ENCODE measurements at regions not wholly inside any gene's neighbourhood (a gene's known extent, or its start where the extent isn't known, plus 50 kb on each side); places are given as distances from the start of the nearest gene placed in this dataset.

DNA sequence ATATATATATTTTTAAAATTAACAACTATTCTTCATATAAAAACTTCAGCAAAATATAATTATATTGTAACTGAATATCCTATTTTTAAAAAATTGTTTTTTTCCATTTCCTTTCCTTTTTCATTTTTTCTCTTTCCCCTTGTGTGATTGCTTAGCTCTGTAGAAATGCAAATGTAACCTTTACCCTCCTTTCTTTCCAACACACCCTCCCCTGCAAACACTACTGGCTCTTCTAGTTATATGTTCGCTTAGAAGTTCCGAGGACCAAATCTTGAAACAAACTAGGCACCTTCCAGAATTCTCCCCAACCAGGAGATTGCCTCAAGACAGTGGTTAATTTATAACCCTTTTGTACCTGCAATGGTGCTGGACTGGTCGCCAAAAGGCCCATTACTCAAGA is 1980.0 kb upstream of the CDH6 start:
- H3K4me2 ChIP-seq (ENCODE audit: low read length) = no peak overlapping the region
- H3K27ac ChIP-seq (ENCODE audit: low read depth, low read length) = no peak overlapping the region
- H3K27me3 ChIP-seq (ENCODE audit: control insufficient read depth, low read length) = no peaks in the 10 kb centered on the region
- no peaks in the 10 kb centered on the region for H3K79me2 ChIP-seq (ENCODE audit: control insufficient read depth, low read length)
- no peaks in the 10 kb centered on the region for H3K9me2 ChIP-seq (replicated peaks; ENCODE audit: control insufficient read depth, low read length)
- H3K9me3 ChIP-seq (ENCODE audit: control insufficient read depth, insufficient read depth, low read length) = no peaks in the 10 kb centered on the region
- H3F3A ChIP-seq (ENCODE audit: control insufficient read depth, insufficient read depth) = no peaks in the 10 kb centered on the region
- no peak for TF ChIP-seq EZH2phosphoT487 (IDR thresholded peaks at IDR 0.05; ENCODE audit: borderline replicate concordance, low read length)
- TF ChIP-seq, protein P1, sequence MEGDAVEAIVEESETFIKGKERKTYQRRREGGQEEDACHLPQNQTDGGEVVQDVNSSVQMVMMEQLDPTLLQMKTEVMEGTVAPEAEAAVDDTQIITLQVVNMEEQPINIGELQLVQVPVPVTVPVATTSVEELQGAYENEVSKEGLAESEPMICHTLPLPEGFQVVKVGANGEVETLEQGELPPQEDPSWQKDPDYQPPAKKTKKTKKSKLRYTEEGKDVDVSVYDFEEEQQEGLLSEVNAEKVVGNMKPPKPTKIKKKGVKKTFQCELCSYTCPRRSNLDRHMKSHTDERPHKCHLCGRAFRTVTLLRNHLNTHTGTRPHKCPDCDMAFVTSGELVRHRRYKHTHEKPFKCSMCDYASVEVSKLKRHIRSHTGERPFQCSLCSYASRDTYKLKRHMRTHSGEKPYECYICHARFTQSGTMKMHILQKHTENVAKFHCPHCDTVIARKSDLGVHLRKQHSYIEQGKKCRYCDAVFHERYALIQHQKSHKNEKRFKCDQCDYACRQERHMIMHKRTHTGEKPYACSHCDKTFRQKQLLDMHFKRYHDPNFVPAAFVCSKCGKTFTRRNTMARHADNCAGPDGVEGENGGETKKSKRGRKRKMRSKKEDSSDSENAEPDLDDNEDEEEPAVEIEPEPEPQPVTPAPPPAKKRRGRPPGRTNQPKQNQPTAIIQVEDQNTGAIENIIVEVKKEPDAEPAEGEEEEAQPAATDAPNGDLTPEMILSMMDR (IDR thresholded peaks at IDR 0.05; ENCODE audit: low read depth, low read length, poor library complexity, severe bottlenecking) = no peak
- no peak overlapping the region for H3K4me3 ChIP-seq (ENCODE audit: low read length)
- H4K20me1 ChIP-seq (ENCODE audit: control insufficient read depth, insufficient read depth, low read depth, low read length) = no peaks in the 10 kb centered on the region
- H3K36me3 ChIP-seq (ENCODE audit: control insufficient read depth, low read length) = no peaks in the 10 kb centered on the region
- H3K4me1 ChIP-seq (ENCODE audit: control insufficient read depth, low read length) = no peaks in the 10 kb centered on the region

- Histone ChIP-seq H3K4me1 (ENCODE audit: control insufficient read depth, low read length) (no peaks in the 10 kb centered on the region), H3F3A (ENCODE audit: control insufficient read depth, insufficient read depth) (no peaks in the 10 kb centered on the region), H3K27me3 (ENCODE audit: control insufficient read depth, low read length) (no peaks in the 10 kb centered on the region), H3K79me2 (ENCODE audit: control insufficient read depth, low read length) (no peaks in the 10 kb centered on the region), H3K27ac (ENCODE audit: low read depth, low read length) (no peak overlapping the region), H4K20me1 (ENCODE audit: control insufficient read depth, insufficient read depth, low read depth, low read length) (no peaks in the 10 kb centered on the region), H3K9me2 (replicated peaks; ENCODE audit: control insufficient read depth, low read length) (no peaks in the 10 kb centered on the region), H3K9me3 (ENCODE audit: control insufficient read depth, insufficient read depth, low read length) (no peaks in the 10 kb centered on the region), H3K4me2 (ENCODE audit: low read length) (no peak overlapping the region), H3K4me3 (ENCODE audit: low read length) (no peak overlapping the region), H3K36me3 (ENCODE audit: control insufficient read depth, low read length) (no peaks in the 10 kb centered on the region)
- TF ChIP-seq, protein P1 (IDR thresholded peaks at IDR 0.05; ENCODE audit: low read depth, low read length, poor library complexity, severe bottlenecking) = no peak
- TF ChIP-seq EZH2phosphoT487 (IDR thresholded peaks at IDR 0.05; ENCODE audit: borderline replicate concordance, low read length) = no peak
Measured at GRCh38 chr5:29208024-29208423, 1985.5 kb upstream of the CDH6 start.

DNA sequence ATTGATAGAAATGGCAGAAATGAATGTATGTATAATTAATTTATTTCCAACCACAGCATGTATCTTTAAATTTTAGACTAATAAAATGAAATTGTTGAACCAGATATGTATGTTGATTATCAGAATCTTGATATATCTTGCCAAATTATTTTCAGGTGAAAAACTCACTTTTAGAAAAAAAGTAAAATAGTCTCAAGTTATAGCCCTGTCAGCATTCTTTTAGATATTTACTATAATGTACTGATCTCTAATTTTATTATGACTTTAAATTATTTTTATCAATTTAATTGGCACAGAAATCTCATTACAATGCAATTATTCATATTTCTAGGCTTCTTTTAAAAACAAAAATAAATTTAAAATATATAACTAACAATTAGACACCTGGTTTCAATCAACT is 1990.4 kb upstream of the CDH6 start:
- Histone ChIP-seq H3K79me2 (ENCODE audit: control insufficient read depth, low read length) (no peaks in the 10 kb centered on the region), H3K36me3 (ENCODE audit: control insufficient read depth, low read length) (no peaks in the 10 kb centered on the region), H3K4me2 (ENCODE audit: low read length) (no peak overlapping the region), H3K27me3 (ENCODE audit: control insufficient read depth, low read length) (no peaks in the 10 kb centered on the region), H3F3A (ENCODE audit: control insufficient read depth, insufficient read depth) (no peaks in the 10 kb centered on the region), H4K20me1 (ENCODE audit: control insufficient read depth, insufficient read depth, low read depth, low read length) (no peaks in the 10 kb centered on the region), H3K27ac (ENCODE audit: low read depth, low read length) (no peak overlapping the region), H3K4me1 (ENCODE audit: control insufficient read depth, low read length) (no peaks in the 10 kb centered on the region), H3K9me2 (replicated peaks; ENCODE audit: control insufficient read depth, low read length) (no peaks in the 10 kb centered on the region), H3K4me3 (ENCODE audit: low read length) (no peak overlapping the region), H3K9me3 (ENCODE audit: control insufficient read depth, insufficient read depth, low read length) (no peaks in the 10 kb centered on the region)
- TF ChIP-seq, protein P1 (IDR thresholded peaks at IDR 0.05; ENCODE audit: low read depth, low read length, poor library complexity, severe bottlenecking) = no peak
- TF ChIP-seq EZH2phosphoT487 (IDR thresholded peaks at IDR 0.05; ENCODE audit: borderline replicate concordance, low read length) = no peak
